PC-3 (cell line): ENCODE measurements at regions not wholly inside any gene's neighbourhood (a gene's known extent, or its start where the extent isn't known, plus 50 kb on each side); places are given as distances from the start of the nearest gene placed in this dataset.

ENCODE experiments used
- ATAC-seq: fragments of 200-7000 bp; cut with Tn5 transposase; 2 replicates; pipeline ENCODE4 v1.9.1; 2020; ENCODE audit warnings: mild to moderate bottlenecking, moderate library complexity
- BruUV-seq: library from RNA; stranded (reverse); fragments of 400-500 nt; replicated peaks from 2 replicates; lab custom pipeline; 2021; lab: Mats Ljungman, UMichigan
- CTCF ChIA-PET: fragments of 300-600 bp; sonication (Branson Sonifier 250); formaldehyde crosslinking; loops from one replicate; lab custom pipeline; 2022; ENCODE audit warnings: antibody characterized with exemption; lab: Charles Lee
- POLR2A ChIA-PET: fragments of 300-600 bp; sonication (Branson Sonifier 250); formaldehyde crosslinking; loops from one replicate; lab custom pipeline; 2022; ENCODE audit warnings: antibody characterized with exemption; ENCODE audit not compliant: unreplicated experiment; lab: Charles Lee
- DNase-seq: peaks from one replicate; pipeline ENCODE4 v3.0.0-alpha.2; 2015
- H2AFZ ChIP-seq: fragments of 300-600 bp; sonication (generic); 2 replicates; pipeline ENCODE4 v1.6.0; 2016; ENCODE audit warnings: antibody characterized with exemption, low read length
- H3F3A ChIP-seq: fragments of 300-600 bp; sonication (generic); one replicate; pipeline ENCODE4 v1.6.0; 2017; ENCODE audit warnings: antibody characterized with exemption, low read length, control low read depth, mild to moderate bottlenecking; ENCODE audit not compliant: unreplicated experiment
- H3K27ac ChIP-seq: fragments of 300-600 bp; sonication (generic); 2 replicates; pipeline ENCODE4 v1.5.1; 2016; ENCODE audit warnings: mild to moderate bottlenecking, low read length
- H3K27me3 ChIP-seq: fragments of 300-600 bp; sonication (generic); 2 replicates; pipeline ENCODE4 v1.6.1; 2016; ENCODE audit warnings: low read length, mixed read lengths
- H3K36me3 ChIP-seq: fragments of 300-600 bp; sonication (generic); 2 replicates; pipeline ENCODE4 v1.6.1; 2016; ENCODE audit warnings: low read depth, mixed run types, low read length, mixed read lengths
- H3K4me1 ChIP-seq: fragments of 300-600 bp; sonication (generic); 2 replicates; pipeline ENCODE4 v1.5.1; 2016; ENCODE audit warnings: low read length; ENCODE audit not compliant: insufficient read depth
- H3K4me2 ChIP-seq: fragments of 300-600 bp; sonication (generic); 2 replicates; pipeline ENCODE4 v1.6.0; 2016; ENCODE audit warnings: low read length
- H3K4me3 ChIP-seq: fragments of 300-600 bp; sonication (generic); 2 replicates; pipeline ENCODE4 v1.5.1; 2016; ENCODE audit warnings: mild to moderate bottlenecking, low read length, mixed read lengths
- H3K79me2 ChIP-seq: fragments of 300-600 bp; sonication (generic); 2 replicates; pipeline ENCODE4 v1.6.1; 2017; ENCODE audit warnings: low read length, mixed read lengths
- H3K9ac ChIP-seq: fragments of 300-600 bp; sonication (generic); 2 replicates; pipeline ENCODE4 v1.6.0; 2016; ENCODE audit warnings: mild to moderate bottlenecking, low read length
- H3K9me2 ChIP-seq: fragments of 300-600 bp; sonication (generic); replicated peaks from 2 replicates; pipeline ENCODE4 v1.6.1; 2016; ENCODE audit warnings: mixed run types, low read length, mixed read lengths
- H3K9me3 ChIP-seq: fragments of 300-600 bp; sonication (generic); 2 replicates; pipeline ENCODE4 v1.6.1; 2016; ENCODE audit warnings: low read length, mixed read lengths
- H4K20me1 ChIP-seq: fragments of 300-600 bp; sonication (generic); 2 replicates; pipeline ENCODE4 v1.6.1; 2016; ENCODE audit warnings: low read length, mixed read lengths
- EZH2 ChIP-seq: fragments of 300-600 bp; sonication (generic); IDR thresholded peaks from one replicate; pipeline ENCODE4 v1.6.1; 2017; ENCODE audit warnings: antibody characterized with exemption, mild to moderate bottlenecking, low read length; ENCODE audit not compliant: unreplicated experiment
- EZH2phosphoT487 ChIP-seq: fragments of 300-600 bp; sonication (generic); IDR thresholded peaks from 2 replicates; pipeline ENCODE4 v1.6.1; 2018; ENCODE audit warnings: mild to moderate bottlenecking, antibody characterized with exemption, low read length, borderline replicate concordance
- intact Hi-C: fragments of 100-400 bp; cut with micrococcal nuclease; formaldehyde crosslinking; loops from 2 replicates; pipeline ENCODE4 v1.9.0; 2023
- TF ChIP-seq, protein P1 (sequence below): fragments of 300-600 bp; sonication (generic); conservative IDR thresholded peaks from 2 replicates; pipeline ENCODE4 v1.5.1; 2017; ENCODE audit warnings: antibody characterized with exemption, low read depth, mild to moderate bottlenecking, low read length

DNA sequence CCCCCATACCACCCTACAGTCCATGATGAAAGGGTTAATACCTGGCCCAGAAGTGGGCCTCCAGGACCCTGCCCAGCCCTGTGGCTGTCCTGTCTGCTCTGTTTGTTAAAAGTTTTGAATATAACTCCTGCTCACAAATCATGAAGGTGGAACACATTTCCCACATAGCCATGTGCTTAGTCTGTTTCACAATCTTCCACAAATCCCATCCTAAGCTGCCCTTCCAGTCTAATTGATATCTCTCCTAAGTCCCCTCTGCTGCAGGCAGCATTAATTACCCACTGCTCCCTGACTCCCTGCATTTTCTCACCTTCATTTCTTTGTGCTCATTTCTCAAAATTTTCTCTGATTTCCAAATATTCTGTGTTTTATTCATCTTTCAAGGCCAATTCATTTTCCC lies 142.6 kb downstream of the AASDH start:
- ChIA-PET POLR2A (no interaction called here), CTCF (no interaction called here)
- Histone ChIP-seq H3K4me1 (no peaks in the 10 kb centered on the region), H3F3A (no peaks in the 10 kb centered on the region), H3K79me2 (no peaks in the 10 kb centered on the region), H3K9ac (no peak overlapping the region), H3K36me3 (no peaks in the 10 kb centered on the region), H3K4me2 (no peak overlapping the region), H3K9me2 (no peaks in the 10 kb centered on the region), H3K27ac (no peak overlapping the region), H2AFZ (no peak overlapping the region), H4K20me1 (no peaks in the 10 kb centered on the region), H3K4me3 (no peak overlapping the region), H3K27me3 (peaks cover 46% of the 10 kb centered on the region), H3K9me3 (no peaks in the 10 kb centered on the region)
- TF ChIP-seq, protein P1, sequence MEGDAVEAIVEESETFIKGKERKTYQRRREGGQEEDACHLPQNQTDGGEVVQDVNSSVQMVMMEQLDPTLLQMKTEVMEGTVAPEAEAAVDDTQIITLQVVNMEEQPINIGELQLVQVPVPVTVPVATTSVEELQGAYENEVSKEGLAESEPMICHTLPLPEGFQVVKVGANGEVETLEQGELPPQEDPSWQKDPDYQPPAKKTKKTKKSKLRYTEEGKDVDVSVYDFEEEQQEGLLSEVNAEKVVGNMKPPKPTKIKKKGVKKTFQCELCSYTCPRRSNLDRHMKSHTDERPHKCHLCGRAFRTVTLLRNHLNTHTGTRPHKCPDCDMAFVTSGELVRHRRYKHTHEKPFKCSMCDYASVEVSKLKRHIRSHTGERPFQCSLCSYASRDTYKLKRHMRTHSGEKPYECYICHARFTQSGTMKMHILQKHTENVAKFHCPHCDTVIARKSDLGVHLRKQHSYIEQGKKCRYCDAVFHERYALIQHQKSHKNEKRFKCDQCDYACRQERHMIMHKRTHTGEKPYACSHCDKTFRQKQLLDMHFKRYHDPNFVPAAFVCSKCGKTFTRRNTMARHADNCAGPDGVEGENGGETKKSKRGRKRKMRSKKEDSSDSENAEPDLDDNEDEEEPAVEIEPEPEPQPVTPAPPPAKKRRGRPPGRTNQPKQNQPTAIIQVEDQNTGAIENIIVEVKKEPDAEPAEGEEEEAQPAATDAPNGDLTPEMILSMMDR: no peak
- no peak for TF ChIP-seq EZH2
- no peak for TF ChIP-seq EZH2phosphoT487
- intact Hi-C loops: no loop called here
- no TSS peak for BruUV-seq
- DNase-seq: no peak
- no peak for ATAC-seq

- Histone ChIP-seq H3K4me1 (no peaks in the 10 kb centered on the region), H3K27me3 (peaks cover 58% of the 10 kb centered on the region), H3K27ac (no peak overlapping the region), H3K9ac (no peak overlapping the region), H3K4me2 (no peak overlapping the region), H3K79me2 (no peaks in the 10 kb centered on the region), H3F3A (no peaks in the 10 kb centered on the region), H3K4me3 (no peak overlapping the region), H2AFZ (no peak overlapping the region), H3K9me3 (no peaks in the 10 kb centered on the region), H4K20me1 (no peaks in the 10 kb centered on the region), H3K36me3 (no peaks in the 10 kb centered on the region), H3K9me2 (no peaks in the 10 kb centered on the region)
- ChIA-PET CTCF (no interaction called here), POLR2A (no interaction called here)
- TF ChIP-seq EZH2phosphoT487: no peak
- TF ChIP-seq, protein P1: no peak
- no peak for ATAC-seq
- no peak for DNase-seq
- BruUV-seq: no TSS peak
- intact Hi-C loops: no loop called here
Measured at GRCh38 chr4:56243107-56243506, 144.2 kb downstream of the AASDH start.

GRCh38 chr4:56241500-56241899 lies 145.8 kb downstream of the AASDH start:
- H4K20me1 ChIP-seq: no peaks in the 10 kb centered on the region
- no peak overlapping the region for H2AFZ ChIP-seq
- DNase-seq (no peak), ATAC-seq (no peak)
- TF ChIP-seq, protein P1: no peak
- TF ChIP-seq EZH2phosphoT487 (no peak), EZH2 (no peak)
- no peak overlapping the region for H3K4me2 ChIP-seq
- CTCF ChIA-PET: no interaction called here
- no peak overlapping the region for H3K9ac ChIP-seq
- no peaks in the 10 kb centered on the region for H3K79me2 ChIP-seq
- no peak overlapping the region for H3K4me3 ChIP-seq
- POLR2A ChIA-PET: no interaction called here
- H3K4me1 ChIP-seq: no peaks in the 10 kb centered on the region
- H3K36me3 ChIP-seq: no peaks in the 10 kb centered on the region
- no TSS peak for BruUV-seq
- H3F3A ChIP-seq: no peaks in the 10 kb centered on the region
- no peaks in the 10 kb centered on the region for H3K9me2 ChIP-seq
- H3K27ac ChIP-seq: no peak overlapping the region
- H3K27me3 ChIP-seq: peaks cover 54% of the 10 kb centered on the region
- intact Hi-C loops: no loop called here
- no peaks in the 10 kb centered on the region for H3K9me3 ChIP-seq
